OCI-LY7 (cell line): ENCODE measurements at regions not wholly inside any gene's neighbourhood (a gene's known extent, or its start where the extent isn't known, plus 50 kb on each side); places are given as distances from the start of the nearest gene placed in this dataset.
A peak's percentile ranks its signal among the peaks of the same experiment; 100 is the strongest.

Experiments
- BruUV-seq: library from RNA; stranded (reverse); fragments of 400-500 nt; replicated peaks from 2 replicates; lab custom pipeline; 2021; lab: Mats Ljungman, UMichigan
- CTCF ChIA-PET: fragments of 300-600 bp; sonication (Branson Sonifier 250); formaldehyde crosslinking; loops from one replicate; lab custom pipeline; 2022; ENCODE audit warnings: antibody characterized with exemption; ENCODE audit not compliant: unreplicated experiment; lab: Charles Lee
- POLR2A ChIA-PET: fragments of 300-600 bp; sonication (Branson Sonifier 250); formaldehyde crosslinking; loops from one replicate; lab custom pipeline; 2022; ENCODE audit warnings: antibody characterized with exemption; lab: Charles Lee
- DNase-seq: peaks from one replicate; pipeline ENCODE4 v3.0.0-alpha.2; 2015; ENCODE audit warnings: low spot score
- H2AFZ ChIP-seq: fragments of 200-600 bp; sonication (generic), shearing (Covaris generic); 2 replicates; pipeline ENCODE4 v1.6.1; 2014; ENCODE audit warnings: mild to moderate bottlenecking, antibody characterized with exemption, low read length, moderate library complexity
- H3K27ac ChIP-seq: fragments of 200-600 bp; sonication (generic); 2 replicates; pipeline ENCODE4 v1.5.1; 2014; ENCODE audit warnings: mixed run types, low read depth, mild to moderate bottlenecking, moderate library complexity, low read length, inconsistent platforms; ENCODE audit not compliant: poor library complexity, severe bottlenecking
- H3K36me3 ChIP-seq: fragments of 200-600 bp; sonication (generic); 2 replicates; pipeline ENCODE4 v1.6.1; 2014; ENCODE audit warnings: mild to moderate bottlenecking, antibody characterized with exemption, low read length, moderate library complexity, mixed read lengths; ENCODE audit not compliant: insufficient read depth
- H3K4me1 ChIP-seq: fragments of 200-600 bp; sonication (generic); 2 replicates; pipeline ENCODE4 v1.5.1; 2014; ENCODE audit warnings: mild to moderate bottlenecking, low read length; ENCODE audit not compliant: insufficient read depth, poor library complexity, severe bottlenecking
- H3K4me2 ChIP-seq: fragments of 200-600 bp; sonication (generic); 2 replicates; pipeline ENCODE4 v1.6.1; 2014; ENCODE audit warnings: mild to moderate bottlenecking, low read length
- H3K4me3 ChIP-seq: fragments of 200-600 bp; sonication (generic); 2 replicates; pipeline ENCODE4 v1.5.1; 2014; ENCODE audit warnings: mild to moderate bottlenecking, low read depth, low read length; ENCODE audit not compliant: poor library complexity, severe bottlenecking
- H3K79me2 ChIP-seq: fragments of 200-600 bp; sonication (generic); 2 replicates; pipeline ENCODE4 v1.6.1; 2016; ENCODE audit warnings: low read depth, mild to moderate bottlenecking, low read length, moderate library complexity, mixed read lengths; ENCODE audit not compliant: insufficient read depth
- H3K9me2 ChIP-seq: fragments of 200-600 bp; sonication (generic); 2 replicates; pipeline ENCODE4 v1.6.1; 2016; ENCODE audit warnings: mild to moderate bottlenecking, low read length, mixed read lengths; ENCODE audit not compliant: insufficient read depth
- H3K9me3 ChIP-seq: fragments of 200-600 bp; sonication (generic); 2 replicates; pipeline ENCODE4 v1.6.1; 2014; ENCODE audit warnings: mild to moderate bottlenecking, mixed run types, low read length, mixed read lengths
- H4K20me1 ChIP-seq: fragments of 200-600 bp; sonication (generic); 2 replicates; pipeline ENCODE4 v1.6.1; 2014; ENCODE audit warnings: mild to moderate bottlenecking, antibody characterized with exemption, low read length, moderate library complexity, mixed read lengths; ENCODE audit not compliant: insufficient read depth
- EZH2phosphoT487 ChIP-seq: fragments of 200-600 bp; sonication (generic); IDR thresholded peaks from 2 replicates; pipeline ENCODE4 v1.6.1; 2018; ENCODE audit warnings: low read depth, borderline replicate concordance, mild to moderate bottlenecking, mixed run types, antibody characterized with exemption, low read length, moderate library complexity, mixed read lengths
- intact Hi-C: fragments of 100-400 bp; cut with micrococcal nuclease; formaldehyde crosslinking; loops from one replicate; pipeline ENCODE4 v1.10.0; 2022; ENCODE audit not compliant: unreplicated experiment
- TF ChIP-seq, protein P1 (sequence below): fragments of 200-600 bp; sonication (generic); conservative IDR thresholded peaks from 2 replicates; pipeline ENCODE4 v1.5.1; 2014; ENCODE audit warnings: mild to moderate bottlenecking, antibody characterized with exemption, low read length, moderate library complexity, mixed read lengths

- Histone ChIP-seq H4K20me1 (no peaks in the 10 kb centered on the region), H3K4me2 (no peak overlapping the region), H3K27ac (no peak overlapping the region), H2AFZ (no peak overlapping the region), H3K4me3 (no peak overlapping the region), H3K9me2 (no peaks in the 10 kb centered on the region), H3K4me1 (no peaks in the 10 kb centered on the region), H3K9me3 (no peaks in the 10 kb centered on the region), H3K79me2 (no peaks in the 10 kb centered on the region), H3K36me3 (no peaks in the 10 kb centered on the region)
- POLR2A ChIA-PET = no interaction called here
- DNase-seq = peak; percentile 15
- no TSS peak for BruUV-seq
- no peak for TF ChIP-seq EZH2phosphoT487
- TF ChIP-seq, protein P1, sequence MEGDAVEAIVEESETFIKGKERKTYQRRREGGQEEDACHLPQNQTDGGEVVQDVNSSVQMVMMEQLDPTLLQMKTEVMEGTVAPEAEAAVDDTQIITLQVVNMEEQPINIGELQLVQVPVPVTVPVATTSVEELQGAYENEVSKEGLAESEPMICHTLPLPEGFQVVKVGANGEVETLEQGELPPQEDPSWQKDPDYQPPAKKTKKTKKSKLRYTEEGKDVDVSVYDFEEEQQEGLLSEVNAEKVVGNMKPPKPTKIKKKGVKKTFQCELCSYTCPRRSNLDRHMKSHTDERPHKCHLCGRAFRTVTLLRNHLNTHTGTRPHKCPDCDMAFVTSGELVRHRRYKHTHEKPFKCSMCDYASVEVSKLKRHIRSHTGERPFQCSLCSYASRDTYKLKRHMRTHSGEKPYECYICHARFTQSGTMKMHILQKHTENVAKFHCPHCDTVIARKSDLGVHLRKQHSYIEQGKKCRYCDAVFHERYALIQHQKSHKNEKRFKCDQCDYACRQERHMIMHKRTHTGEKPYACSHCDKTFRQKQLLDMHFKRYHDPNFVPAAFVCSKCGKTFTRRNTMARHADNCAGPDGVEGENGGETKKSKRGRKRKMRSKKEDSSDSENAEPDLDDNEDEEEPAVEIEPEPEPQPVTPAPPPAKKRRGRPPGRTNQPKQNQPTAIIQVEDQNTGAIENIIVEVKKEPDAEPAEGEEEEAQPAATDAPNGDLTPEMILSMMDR = peak; percentile 70
- intact Hi-C loops = no loop called here
- CTCF ChIA-PET = no interaction called here
These were observed 126.7 kb downstream of the SLC25A46 start for GRCh38 chr5:110865400-110866094.

DNA sequence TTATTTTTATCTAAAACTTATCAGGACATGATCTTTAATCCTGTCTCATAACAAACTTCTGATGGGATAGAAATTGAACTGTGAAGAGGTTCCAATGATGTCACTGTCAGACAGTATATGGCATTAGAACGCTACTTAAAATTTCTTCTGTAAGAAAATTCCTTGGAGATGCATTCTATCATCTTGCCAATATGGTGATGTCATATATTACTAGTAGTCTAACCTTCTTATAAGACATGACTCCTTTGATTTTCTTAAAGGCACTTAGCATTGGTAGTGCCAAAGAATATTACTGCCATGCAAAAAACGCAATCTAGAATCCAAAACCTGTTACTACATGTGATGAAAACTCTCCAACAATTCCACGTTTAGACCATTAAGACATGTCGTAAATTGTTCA lies 131.1 kb downstream of the SLC25A46 start:
- no peaks in the 10 kb centered on the region for H4K20me1 ChIP-seq
- CTCF ChIA-PET = no interaction called here

GRCh38 chr5:110872200-110872599 lies 133.4 kb downstream of the SLC25A46 start:
- no peak overlapping the region for H3K27ac ChIP-seq
- no peaks in the 10 kb centered on the region for H3K79me2 ChIP-seq
- TF ChIP-seq, protein P1 = no peak
- H4K20me1 ChIP-seq = no peaks in the 10 kb centered on the region
- H3K4me2 ChIP-seq = no peak overlapping the region
- CTCF ChIA-PET = no interaction called here
- no peak overlapping the region for H3K4me3 ChIP-seq
- intact Hi-C loops = no loop called here
- DNase-seq = no peak
- H3K9me3 ChIP-seq = no peaks in the 10 kb centered on the region
- no TSS peak for BruUV-seq
- H3K4me1 ChIP-seq = no peaks in the 10 kb centered on the region
- H2AFZ ChIP-seq = no peak overlapping the region
- no peaks in the 10 kb centered on the region for H3K36me3 ChIP-seq
- POLR2A ChIA-PET = no interaction called here
- H3K9me2 ChIP-seq = no peaks in the 10 kb centered on the region

More for the DNA sequence above, 131.1 kb downstream of the SLC25A46 start:
- H3K36me3 ChIP-seq = no peaks in the 10 kb centered on the region
- H3K4me3 ChIP-seq = no peak overlapping the region
- no peak for TF ChIP-seq EZH2phosphoT487
- TF ChIP-seq, protein P1 = no peak
- H3K9me2 ChIP-seq = no peaks in the 10 kb centered on the region
- H3K79me2 ChIP-seq = no peaks in the 10 kb centered on the region
- intact Hi-C loops = no loop called here
- no peak overlapping the region for H2AFZ ChIP-seq
- POLR2A ChIA-PET = interaction anchor here (0.7 to 1.1 kb wide), 2 partner anchors 24 to 616 kb away, joined by 3 read pairs; no protein-coding TSS in a partner anchor
- no peak overlapping the region for H3K27ac ChIP-seq
- no peaks in the 10 kb centered on the region for H3K9me3 ChIP-seq
- no peak for DNase-seq
- H3K4me2 ChIP-seq = no peak overlapping the region
- no TSS peak for BruUV-seq
- no peaks in the 10 kb centered on the region for H3K4me1 ChIP-seq
